SK-N-SH (cell line): ENCODE measurements at regions not wholly inside any gene's neighbourhood (a gene's known extent, or its start where the extent isn't known, plus 50 kb on each side); places are given as distances from the start of the nearest gene placed in this dataset.

Source experiments
- CTCF ChIA-PET: fragments of 300-600, 350-600 bp; formaldehyde crosslinking; extraction: SDS; loops from one replicate; lab custom pipeline; 2021; lab: Yijun Ruan, JAX
- POLR2A ChIA-PET: fragments of 350-600 bp; sonication (Branson Sonifier 250); formaldehyde crosslinking; extraction: SDS; loops from one replicate; lab custom pipeline; 2020; ENCODE audit warnings: antibody characterized with exemption, inconsistent platforms; lab: Yijun Ruan, JAX
- DNase-seq: peaks from one replicate; pipeline ENCODE4 v3.0.0; 2012
- H2AFZ ChIP-seq: fragments of 200-600 bp; sonication (generic); 2 replicates; pipeline ENCODE4 v1.8.1; 2016; ENCODE audit warnings: antibody characterized with exemption, mild to moderate bottlenecking, low read depth
- H3F3A ChIP-seq: fragments of 200-600 bp; sonication (generic); replicated peaks from 2 replicates; pipeline ENCODE3; 2016; ENCODE audit warnings: antibody characterized with exemption, mild to moderate bottlenecking; ENCODE audit not compliant: insufficient read depth
- H3K27ac ChIP-seq, 2 experiments: fragments of 200-500 bp in 1 of 2; fragments of 200-600 bp in 1 of 2; sonication (Bioruptor generic) in 1 of 2; sonication (generic), shearing (Covaris generic) in 1 of 2; 2 replicates each; pipeline versions ENCODE4 v1.5.1 to v1.6.1; 2014 to 2016; ENCODE audit warnings: low read depth in 2 of 2, inconsistent platforms in 1 of 2, low read length in 1 of 2, mild to moderate bottlenecking in 1 of 2, mixed read lengths in 1 of 2
- H3K27me3 ChIP-seq: fragments of 200-600 bp; sonication (generic), shearing (Covaris generic); 2 replicates; pipeline ENCODE4 v1.6.1; 2016; ENCODE audit warnings: mixed run types; ENCODE audit not compliant: insufficient read depth
- H3K36me3 ChIP-seq, 2 experiments: fragments of 200-500 bp in 1 of 2; fragments of 200-600 bp in 1 of 2; sonication (Bioruptor generic) in 1 of 2; sonication (generic) in 1 of 2; replicated peaks in 1 of 2; 2 replicates each; pipeline versions ENCODE3 to v1.5.1; 2014 to 2016; ENCODE audit warnings: low read length in 1 of 2, mild to moderate bottlenecking in 1 of 2; ENCODE audit not compliant: insufficient read depth in 2 of 2, control insufficient read depth in 1 of 2
- H3K4me1 ChIP-seq, 2 experiments: fragments of 200-500 bp in 1 of 2; fragments of 200-600 bp in 1 of 2; sonication (Bioruptor generic) in 1 of 2; sonication (generic), shearing (Covaris generic) in 1 of 2; 2 replicates each; pipeline versions ENCODE4 v1.5.1 to v1.6.1; 2014 to 2016; ENCODE audit warnings: low read depth in 1 of 2, low read length in 1 of 2, mixed run types in 1 of 2; ENCODE audit not compliant: insufficient read depth in 2 of 2, control insufficient read depth in 1 of 2
- H3K4me2 ChIP-seq: fragments of 200-600 bp; sonication (generic), shearing (Covaris generic); 2 replicates; pipeline ENCODE4 v1.6.1; 2017; ENCODE audit warnings: mixed run types
- H3K4me3 ChIP-seq, 2 experiments: fragments of 200-500 bp in 1 of 2; fragments of 200-600 bp in 1 of 2; sonication (Bioruptor generic) in 1 of 2; sonication (generic), shearing (Covaris generic) in 1 of 2; 2 replicates each; pipeline versions ENCODE4 v1.5.1 to v1.8.1; 2014 to 2016; ENCODE audit warnings: low read depth in 2 of 2, inconsistent platforms in 1 of 2, low read length in 1 of 2, mild to moderate bottlenecking in 1 of 2, mixed read lengths in 1 of 2, moderate library complexity in 1 of 2
- H3K79me2 ChIP-seq: fragments of 200-600 bp; sonication (generic); 2 replicates; pipeline ENCODE4 v1.8.1; 2017; ENCODE audit warnings: mild to moderate bottlenecking; ENCODE audit not compliant: insufficient read depth
- H3K9ac ChIP-seq: fragments of 200-600 bp; sonication (generic); 2 replicates; pipeline ENCODE4 v1.6.1; 2017; ENCODE audit warnings: mixed run types
- H3K9me2 ChIP-seq: fragments of 200-600 bp; sonication (generic); 2 replicates; pipeline ENCODE4 v1.6.1; 2017; ENCODE audit warnings: mixed run types
- H3K9me3 ChIP-seq: fragments of 200-600 bp; sonication (generic); 2 replicates; pipeline ENCODE4 v1.6.1; 2017; ENCODE audit warnings: mixed run types, mild to moderate bottlenecking, moderate library complexity
- H4K20me1 ChIP-seq: fragments of 200-600 bp; sonication (generic); 2 replicates; pipeline ENCODE4 v1.6.1; 2017; ENCODE audit warnings: mild to moderate bottlenecking, mixed run types; ENCODE audit not compliant: insufficient read depth
- ELF1 ChIP-seq: IDR thresholded peaks from 2 replicates; pipeline ENCODE4 v1.4.0; 2012
- EP300 ChIP-seq, 2 experiments: IDR thresholded peaks; 2 replicates each; pipeline versions ENCODE4 v1.4.0 to v1.6.1; 2012; ENCODE audit warnings: borderline replicate concordance in 1 of 2, low read depth in 1 of 2, low read length in 1 of 2
- EZH2phosphoT487 ChIP-seq: fragments of 200-600 bp; sonication (generic); IDR thresholded peaks from 2 replicates; pipeline ENCODE4 v1.6.1; 2017; ENCODE audit warnings: low read depth, mixed run types, mild to moderate bottlenecking, antibody characterized with exemption, moderate library complexity, borderline replicate concordance
- GABPA ChIP-seq: IDR thresholded peaks from 2 replicates; pipeline ENCODE4 v1.4.0; 2012; ENCODE audit warnings: low read depth, mild to moderate bottlenecking
- IRF3 ChIP-seq: fragments of 150-350 bp; IDR thresholded peaks from 2 replicates; pipeline ENCODE4 v1.6.1; 2016; ENCODE audit warnings: mild to moderate bottlenecking, low read depth, low read length
- MEF2A ChIP-seq: IDR thresholded peaks from 2 replicates; pipeline ENCODE4 v1.4.0; 2012; ENCODE audit warnings: low read depth, borderline replicate concordance
- NFIC ChIP-seq: IDR thresholded peaks from 2 replicates; pipeline ENCODE4 v1.4.0; 2012; ENCODE audit warnings: borderline replicate concordance
- NRF1 ChIP-seq: IDR thresholded peaks from 2 replicates; pipeline ENCODE4 v1.6.1; 2012; ENCODE audit warnings: low read depth, mild to moderate bottlenecking, low read length
- POLR2AphosphoS5 ChIP-seq: IDR thresholded peaks from 2 replicates; pipeline ENCODE4 v1.6.1; 2012; ENCODE audit warnings: low read depth, low read length
- RFX5 ChIP-seq: IDR thresholded peaks from 2 replicates; pipeline ENCODE4 v1.6.1; 2012; ENCODE audit warnings: mild to moderate bottlenecking, improper control_type of control experiment, low read length
- SMC3 ChIP-seq: IDR thresholded peaks from 2 replicates; pipeline ENCODE4 v1.6.1; 2012; ENCODE audit warnings: low read depth, low read length, improper control_type of control experiment
- TEAD4 ChIP-seq: IDR thresholded peaks from 2 replicates; pipeline ENCODE4 v1.4.0; 2012; ENCODE audit warnings: mild to moderate bottlenecking, borderline replicate concordance; ENCODE audit not compliant: insufficient read depth
- USF1 ChIP-seq: IDR thresholded peaks from 2 replicates; pipeline ENCODE4 v1.4.0; 2012; ENCODE audit warnings: low read depth, borderline replicate concordance
- ZBTB33 ChIP-seq: IDR thresholded peaks from 2 replicates; pipeline ENCODE4 v1.4.0; 2012; ENCODE audit warnings: low read depth, borderline replicate concordance
- WGBS: methylation state at CpG from one replicate; pipeline ENCODE4 v1.1.6; 2017; ENCODE audit warnings: low lambda C conversion rate; 5-methylcytosine and 5-hydroxymethylcytosine counted together
- TF ChIP-seq, protein P1 (sequence below): IDR thresholded peaks from 2 replicates; pipeline ENCODE4; 2012
- TF ChIP-seq, protein P2 (sequence below): fragments of 200-600 bp; sonication (generic); IDR thresholded peaks from 2 replicates; pipeline ENCODE4 v1.6.1; 2017; ENCODE audit warnings: antibody characterized with exemption, mild to moderate bottlenecking, moderate library complexity
- TF ChIP-seq, protein P3 (sequence below): IDR thresholded peaks from 2 replicates; pipeline ENCODE4 v1.6.1; 2012; ENCODE audit warnings: mild to moderate bottlenecking, low read depth, low read length, moderate library complexity

GRCh38 chr2:60693551-60693950, 62.5 kb upstream of the PAPOLG start:
- Histone ChIP-seq H4K20me1 (no peaks in the 10 kb centered on the region), H3K4me2 (no peak overlapping the region), H3K4me3 (no peak overlapping the region), H3K27ac (no peak overlapping the region), H2AFZ (no peak overlapping the region), H3K4me1 (no peaks in the 10 kb centered on the region), H3K9me2 (no peaks in the 10 kb centered on the region), H3K9me3 (no peaks in the 10 kb centered on the region), H3K27me3 (no peaks in the 10 kb centered on the region), H3K36me3 (no peaks in the 10 kb centered on the region), H3K9ac (no peak overlapping the region), H3K79me2 (no peaks in the 10 kb centered on the region), H3F3A (no peaks in the 10 kb centered on the region)
- ChIA-PET CTCF (interaction anchor here (2.2 kb wide), 1 partner anchor 19 kb away, joined by 10 read pairs; no protein-coding TSS in a partner anchor), POLR2A (no interaction called here)
- WGBS = 77% methylated on average over 3 of the region's 3 CpGs
- no peak for DNase-seq
- TF ChIP-seq, protein P1, sequence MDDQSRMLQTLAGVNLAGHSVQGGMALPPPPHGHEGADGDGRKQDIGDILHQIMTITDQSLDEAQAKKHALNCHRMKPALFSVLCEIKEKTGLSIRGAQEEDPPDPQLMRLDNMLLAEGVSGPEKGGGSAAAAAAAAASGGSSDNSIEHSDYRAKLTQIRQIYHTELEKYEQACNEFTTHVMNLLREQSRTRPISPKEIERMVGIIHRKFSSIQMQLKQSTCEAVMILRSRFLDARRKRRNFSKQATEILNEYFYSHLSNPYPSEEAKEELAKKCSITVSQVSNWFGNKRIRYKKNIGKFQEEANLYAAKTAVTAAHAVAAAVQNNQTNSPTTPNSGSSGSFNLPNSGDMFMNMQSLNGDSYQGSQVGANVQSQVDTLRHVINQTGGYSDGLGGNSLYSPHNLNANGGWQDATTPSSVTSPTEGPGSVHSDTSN = no peak
- no peak for TF ChIP-seq ELF1
- TF ChIP-seq EP300 (IDR thresholded peaks at IDR 0.05; ENCODE audit: borderline replicate concordance in 1 of 2, low read depth in 1 of 2, low read length in 1 of 2) = no peak
- TF ChIP-seq SMC3 = no peak
- no peak for TF ChIP-seq ZBTB33
- TF ChIP-seq TEAD4 = no peak
- no peak for TF ChIP-seq USF1
- TF ChIP-seq POLR2AphosphoS5 = no peak
- TF ChIP-seq NRF1 = no peak
- TF ChIP-seq, protein P2, sequence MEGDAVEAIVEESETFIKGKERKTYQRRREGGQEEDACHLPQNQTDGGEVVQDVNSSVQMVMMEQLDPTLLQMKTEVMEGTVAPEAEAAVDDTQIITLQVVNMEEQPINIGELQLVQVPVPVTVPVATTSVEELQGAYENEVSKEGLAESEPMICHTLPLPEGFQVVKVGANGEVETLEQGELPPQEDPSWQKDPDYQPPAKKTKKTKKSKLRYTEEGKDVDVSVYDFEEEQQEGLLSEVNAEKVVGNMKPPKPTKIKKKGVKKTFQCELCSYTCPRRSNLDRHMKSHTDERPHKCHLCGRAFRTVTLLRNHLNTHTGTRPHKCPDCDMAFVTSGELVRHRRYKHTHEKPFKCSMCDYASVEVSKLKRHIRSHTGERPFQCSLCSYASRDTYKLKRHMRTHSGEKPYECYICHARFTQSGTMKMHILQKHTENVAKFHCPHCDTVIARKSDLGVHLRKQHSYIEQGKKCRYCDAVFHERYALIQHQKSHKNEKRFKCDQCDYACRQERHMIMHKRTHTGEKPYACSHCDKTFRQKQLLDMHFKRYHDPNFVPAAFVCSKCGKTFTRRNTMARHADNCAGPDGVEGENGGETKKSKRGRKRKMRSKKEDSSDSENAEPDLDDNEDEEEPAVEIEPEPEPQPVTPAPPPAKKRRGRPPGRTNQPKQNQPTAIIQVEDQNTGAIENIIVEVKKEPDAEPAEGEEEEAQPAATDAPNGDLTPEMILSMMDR = no peak
- no peak for TF ChIP-seq NFIC
- TF ChIP-seq GABPA = no peak
- no peak for TF ChIP-seq MEF2A
- TF ChIP-seq EZH2phosphoT487 = no peak
- TF ChIP-seq, protein P3, sequence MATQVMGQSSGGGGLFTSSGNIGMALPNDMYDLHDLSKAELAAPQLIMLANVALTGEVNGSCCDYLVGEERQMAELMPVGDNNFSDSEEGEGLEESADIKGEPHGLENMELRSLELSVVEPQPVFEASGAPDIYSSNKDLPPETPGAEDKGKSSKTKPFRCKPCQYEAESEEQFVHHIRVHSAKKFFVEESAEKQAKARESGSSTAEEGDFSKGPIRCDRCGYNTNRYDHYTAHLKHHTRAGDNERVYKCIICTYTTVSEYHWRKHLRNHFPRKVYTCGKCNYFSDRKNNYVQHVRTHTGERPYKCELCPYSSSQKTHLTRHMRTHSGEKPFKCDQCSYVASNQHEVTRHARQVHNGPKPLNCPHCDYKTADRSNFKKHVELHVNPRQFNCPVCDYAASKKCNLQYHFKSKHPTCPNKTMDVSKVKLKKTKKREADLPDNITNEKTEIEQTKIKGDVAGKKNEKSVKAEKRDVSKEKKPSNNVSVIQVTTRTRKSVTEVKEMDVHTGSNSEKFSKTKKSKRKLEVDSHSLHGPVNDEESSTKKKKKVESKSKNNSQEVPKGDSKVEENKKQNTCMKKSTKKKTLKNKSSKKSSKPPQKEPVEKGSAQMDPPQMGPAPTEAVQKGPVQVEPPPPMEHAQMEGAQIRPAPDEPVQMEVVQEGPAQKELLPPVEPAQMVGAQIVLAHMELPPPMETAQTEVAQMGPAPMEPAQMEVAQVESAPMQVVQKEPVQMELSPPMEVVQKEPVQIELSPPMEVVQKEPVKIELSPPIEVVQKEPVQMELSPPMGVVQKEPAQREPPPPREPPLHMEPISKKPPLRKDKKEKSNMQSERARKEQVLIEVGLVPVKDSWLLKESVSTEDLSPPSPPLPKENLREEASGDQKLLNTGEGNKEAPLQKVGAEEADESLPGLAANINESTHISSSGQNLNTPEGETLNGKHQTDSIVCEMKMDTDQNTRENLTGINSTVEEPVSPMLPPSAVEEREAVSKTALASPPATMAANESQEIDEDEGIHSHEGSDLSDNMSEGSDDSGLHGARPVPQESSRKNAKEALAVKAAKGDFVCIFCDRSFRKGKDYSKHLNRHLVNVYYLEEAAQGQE = no peak
- TF ChIP-seq RFX5 = no peak
- TF ChIP-seq IRF3 = no peak
